Stomach (tissue), 4 donors: ENCODE measurements at regions not wholly inside any gene's neighbourhood (a gene's known extent, or its start where the extent isn't known, plus 50 kb on each side); places are given as distances from the start of the nearest gene placed in this dataset.

Source experiments
- CTCF ChIP-seq, 7 experiments: fragments of 450-650 bp in 4 of 7; fragments of 200-600 bp in 3 of 7; sonication (generic) in 3 of 7; IDR thresholded peaks; one replicate each; pipeline ENCODE4 v1.5.1; 2016 to 2019; ENCODE audit warnings: antibody characterized with exemption in 7 of 7, control low read depth in 2 of 7, mild to moderate bottlenecking in 1 of 7
- EP300 ChIP-seq: sonication (generic); formaldehyde crosslinking; IDR thresholded peaks from one replicate; pipeline ENCODE4 v1.6.1; 2017; ENCODE audit warnings: antibody characterized with exemption
- POLR2A ChIP-seq, 4 donors: fragments of 450-650 bp; IDR thresholded peaks; one replicate each; pipeline ENCODE4 v1.6.1; 2016; ENCODE audit warnings: antibody characterized with exemption in 4 of 4, control low read depth in 2 of 4, mild to moderate bottlenecking in 1 of 4, moderate library complexity in 1 of 4
- POLR2AphosphoS5 ChIP-seq, 3 donors: sonication (generic); formaldehyde crosslinking; IDR thresholded peaks; one replicate each; pipeline ENCODE4 v1.6.1; 2016; ENCODE audit warnings: antibody characterized with exemption in 3 of 3

GRCh38 chr4:189838821-189839497 is 101.7 kb upstream of the FRG1 start:
- no peak for TF ChIP-seq CTCF (IDR thresholded peaks at IDR 0.05)
- no peak for TF ChIP-seq POLR2A (IDR thresholded peaks at IDR 0.05)
- TF ChIP-seq POLR2AphosphoS5 (IDR thresholded peaks at IDR 0.05) = no peak
- no peak for TF ChIP-seq EP300
